NB4 (cell line): ENCODE measurements at regions not wholly inside any gene's neighbourhood (a gene's known extent, or its start where the extent isn't known, plus 50 kb on each side); places are given as distances from the start of the nearest gene placed in this dataset.

Experiments used
- DNase-seq: peaks from one replicate; pipeline ENCODE4 v3.0.0; 2010; ENCODE audit warnings: low read depth
- H3K4me3 ChIP-seq: one replicate; pipeline ENCODE4 v1.5.1; 2011; ENCODE audit warnings: mild to moderate bottlenecking, low read depth, low read length, moderate library complexity
- MAX ChIP-seq: IDR thresholded peaks from 2 replicates; pipeline ENCODE4 v1.6.1; 2011; ENCODE audit warnings: low read depth, low read length
- MYC ChIP-seq: IDR thresholded peaks from 2 replicates; pipeline ENCODE4 v1.6.1; 2011; ENCODE audit warnings: low read depth, low read length
- POLR2A ChIP-seq: IDR thresholded peaks from 2 replicates; pipeline ENCODE4 v1.6.1; 2011; ENCODE audit warnings: mild to moderate bottlenecking; ENCODE audit not compliant: insufficient read length; ENCODE audit errors: extremely low read depth
- TF ChIP-seq, protein P1 (sequence below): IDR thresholded peaks from one replicate; pipeline ENCODE4 v1.5.1; 2012; ENCODE audit warnings: low read depth, low read length

- DNase-seq = no peak
- TF ChIP-seq MAX (no peak), MYC (no peak), POLR2A (no peak)
- TF ChIP-seq, protein P1, sequence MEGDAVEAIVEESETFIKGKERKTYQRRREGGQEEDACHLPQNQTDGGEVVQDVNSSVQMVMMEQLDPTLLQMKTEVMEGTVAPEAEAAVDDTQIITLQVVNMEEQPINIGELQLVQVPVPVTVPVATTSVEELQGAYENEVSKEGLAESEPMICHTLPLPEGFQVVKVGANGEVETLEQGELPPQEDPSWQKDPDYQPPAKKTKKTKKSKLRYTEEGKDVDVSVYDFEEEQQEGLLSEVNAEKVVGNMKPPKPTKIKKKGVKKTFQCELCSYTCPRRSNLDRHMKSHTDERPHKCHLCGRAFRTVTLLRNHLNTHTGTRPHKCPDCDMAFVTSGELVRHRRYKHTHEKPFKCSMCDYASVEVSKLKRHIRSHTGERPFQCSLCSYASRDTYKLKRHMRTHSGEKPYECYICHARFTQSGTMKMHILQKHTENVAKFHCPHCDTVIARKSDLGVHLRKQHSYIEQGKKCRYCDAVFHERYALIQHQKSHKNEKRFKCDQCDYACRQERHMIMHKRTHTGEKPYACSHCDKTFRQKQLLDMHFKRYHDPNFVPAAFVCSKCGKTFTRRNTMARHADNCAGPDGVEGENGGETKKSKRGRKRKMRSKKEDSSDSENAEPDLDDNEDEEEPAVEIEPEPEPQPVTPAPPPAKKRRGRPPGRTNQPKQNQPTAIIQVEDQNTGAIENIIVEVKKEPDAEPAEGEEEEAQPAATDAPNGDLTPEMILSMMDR = no peak
- H3K4me3 ChIP-seq = no peak overlapping the region
Observed at GRCh38 chr2:106719222-106719621, 166.7 kb downstream of the ST6GAL2 start.

DNA sequence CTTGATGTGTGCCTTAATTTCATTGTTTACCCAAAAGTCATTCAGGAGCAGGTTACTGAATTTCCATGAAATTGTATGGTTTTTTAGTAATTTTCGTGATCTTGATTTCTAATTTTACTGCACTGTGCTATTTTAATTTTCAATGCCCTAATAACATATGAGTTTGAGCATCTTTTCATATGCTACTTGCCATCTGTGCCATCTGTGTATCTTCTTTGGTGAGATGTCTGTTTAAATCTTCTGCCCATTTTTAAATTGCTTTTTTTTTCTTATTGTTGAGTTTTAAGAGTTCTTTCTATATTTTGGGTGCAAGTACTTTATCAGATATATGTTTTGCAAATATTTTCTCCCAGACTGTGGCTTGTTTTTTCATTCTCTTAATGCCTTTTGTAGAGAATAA is 165.9 kb downstream of the ST6GAL2 start:
- TF ChIP-seq MAX (no peak), POLR2A (no peak), MYC (no peak)
- TF ChIP-seq, protein P1 = no peak
- H3K4me3 ChIP-seq = no peak overlapping the region
- DNase-seq = no peak

DNA sequence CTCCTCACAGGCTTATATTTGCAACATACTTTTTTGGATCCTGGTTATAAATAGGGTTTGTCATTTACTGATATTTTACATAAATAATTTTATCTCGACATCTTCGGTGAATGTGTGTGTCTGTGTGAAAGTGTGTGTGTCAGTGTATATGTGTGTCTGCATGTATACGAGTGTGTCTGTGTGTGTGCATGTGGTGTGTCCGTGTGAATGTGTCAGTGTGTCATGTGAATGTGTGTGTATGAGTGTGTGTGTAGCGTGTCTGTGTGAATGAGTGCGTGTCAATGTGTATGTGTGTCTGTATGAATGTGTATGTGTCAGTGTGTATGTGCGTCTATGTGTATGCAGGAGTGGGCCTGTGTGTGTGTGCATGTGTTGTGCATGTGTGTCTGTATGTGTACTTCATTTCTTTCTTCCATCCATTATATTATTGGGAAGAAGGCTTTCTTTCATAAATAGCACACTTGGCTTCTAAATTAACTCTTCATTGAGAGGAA is 161.6 kb downstream of the ST6GAL2 start:
- DNase-seq = no peak
- H3K4me3 ChIP-seq = no peak overlapping the region
- TF ChIP-seq POLR2A = no peak
- TF ChIP-seq MYC = no peak
- TF ChIP-seq, protein P1 = no peak
- TF ChIP-seq MAX = no peak

- no peak overlapping the region for H3K4me3 ChIP-seq
- TF ChIP-seq MAX (no peak), MYC (no peak), POLR2A (no peak)
- TF ChIP-seq, protein P1 = no peak
- DNase-seq = no peak
Observed at GRCh38 chr2:106734165-106734564, 151.8 kb downstream of the ST6GAL2 start.

- TF ChIP-seq MAX = no peak
- TF ChIP-seq, protein P1 = no peak
- H3K4me3 ChIP-seq = no peak overlapping the region
- no peak for DNase-seq
Observed at GRCh38 chr2:106735807-106736206, 150.2 kb downstream of the ST6GAL2 start.

GRCh38 chr2:106736221-106736620 is 149.7 kb downstream of the ST6GAL2 start:
- TF ChIP-seq, protein P1 = no peak
- TF ChIP-seq MYC = no peak
- TF ChIP-seq MAX = no peak
- no peak for TF ChIP-seq POLR2A
- DNase-seq = no peak
- no peak overlapping the region for H3K4me3 ChIP-seq
